ENCODE measurements at regions not wholly inside any gene's neighbourhood (a gene's known extent, or its start where the extent isn't known, plus 50 kb on each side); places are given as distances from the start of the nearest gene placed in this dataset.

DNA sequence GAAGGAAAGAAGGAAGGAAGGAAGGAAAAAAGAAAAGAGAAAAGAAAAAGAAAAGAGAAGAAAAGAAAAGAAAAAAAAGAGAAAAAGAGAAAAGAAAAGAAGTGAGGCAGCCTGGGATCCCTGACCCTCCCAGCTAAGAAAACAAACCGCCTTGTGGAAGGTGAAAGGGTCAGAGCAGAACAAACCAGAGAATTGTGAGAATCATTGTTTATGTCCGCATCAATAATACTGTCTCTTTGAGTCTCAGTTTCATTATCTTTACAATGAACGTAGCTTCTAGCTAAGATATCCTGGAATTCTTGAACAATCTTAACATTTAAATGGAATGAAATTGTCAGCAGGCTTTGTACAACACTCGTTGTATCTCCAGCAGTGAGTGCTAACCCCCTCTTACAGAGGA lies 66.4 kb upstream of the SERP2 start:
- TF ChIP-seq EZH2phosphoT487 (IDR thresholded peaks at IDR 0.05; ENCODE audit: insufficient read depth, low read depth): no peak
- TF ChIP-seq EZH2 (IDR thresholded peaks at IDR 0.05; ENCODE audit: insufficient read depth, poor library complexity, severe bottlenecking): no peak
- Histone ChIP-seq H3K9me2 (ENCODE audit: insufficient read depth) (no peaks in the 10 kb centered on the region), H3K4me3 (no peak overlapping the region), H3K27me3 (replicated peaks; ENCODE audit: insufficient read depth) (no peaks in the 10 kb centered on the region), H4K20me1 (ENCODE audit: insufficient read depth) (no peaks in the 10 kb centered on the region), H3K27ac (no peak overlapping the region), H3K9ac (no peak overlapping the region), H2AFZ (no peak overlapping the region; the same call in 1 of the 2 replicates), H3K4me1 (ENCODE audit: insufficient read depth) (peaks cover 12% of the 10 kb centered on the region), H3F3A (ENCODE audit: insufficient read depth) (0 out of 2 replicates have a peak, but pooled peaks cover 4% of the 10 kb centered on the region), H3K9me3 (ENCODE audit: low read depth) (no peaks in the 10 kb centered on the region), H3K4me2 (ENCODE audit: unreplicated experiment) (no peak overlapping the region), H3K36me3 (ENCODE audit: low read depth) (no peaks in the 10 kb centered on the region), H3K79me2 (ENCODE audit: insufficient read depth) (no peaks in the 10 kb centered on the region)
- DNase-seq: no peak
- WGBS, 2 experiments (ENCODE audit: low coverage in 1 of 2, low lambda C conversion rate in 2 of 2, missing lambda C conversion rate in 2 of 2): 90 to 96% methylated on average over 4 of the region's 4 CpGs
- in situ Hi-C loops (cut with MboI): no loop called here

GRCh38 chr13:44307844-44308243 lies 65.8 kb upstream of the SERP2 start:
- no peaks in the 10 kb centered on the region for H4K20me1 ChIP-seq (ENCODE audit: insufficient read depth)
- H3K36me3 ChIP-seq (ENCODE audit: low read depth): no peaks in the 10 kb centered on the region
- H3K4me3 ChIP-seq: no peak overlapping the region
- peaks cover 7% of the 10 kb centered on the region for H3F3A ChIP-seq (ENCODE audit: insufficient read depth)
- H3K27me3 ChIP-seq (replicated peaks; ENCODE audit: insufficient read depth): no peaks in the 10 kb centered on the region
- in situ Hi-C loops (cut with MboI): no loop called here
- no peaks in the 10 kb centered on the region for H3K79me2 ChIP-seq (ENCODE audit: insufficient read depth)
- peaks cover 18% of the 10 kb centered on the region for H3K4me1 ChIP-seq (ENCODE audit: insufficient read depth)
- 94 to 96% methylated on average over 2 of the region's 2 CpGs for WGBS, 2 experiments (ENCODE audit: low coverage in 1 of 2, low lambda C conversion rate in 2 of 2, missing lambda C conversion rate in 2 of 2)
- no peak overlapping the region for H3K9ac ChIP-seq
- H3K4me2 ChIP-seq (ENCODE audit: unreplicated experiment): no peak overlapping the region
- no peaks in the 10 kb centered on the region for H3K9me3 ChIP-seq (ENCODE audit: low read depth)
- no peak for DNase-seq
- TF ChIP-seq EZH2 (IDR thresholded peaks at IDR 0.05; ENCODE audit: insufficient read depth, poor library complexity, severe bottlenecking) (no peak), EZH2phosphoT487 (IDR thresholded peaks at IDR 0.05; ENCODE audit: insufficient read depth, low read depth) (no peak)
- H3K27ac ChIP-seq: no peak overlapping the region
- H3K9me2 ChIP-seq (ENCODE audit: insufficient read depth): no peaks in the 10 kb centered on the region
- no peak overlapping the region for H2AFZ ChIP-seq

GRCh38 chr13:44308352-44308751 lies 65.3 kb upstream of the SERP2 start:
- H3K9ac ChIP-seq: no peak overlapping the region
- H4K20me1 ChIP-seq (ENCODE audit: insufficient read depth): no peaks in the 10 kb centered on the region
- H3K9me2 ChIP-seq (ENCODE audit: insufficient read depth): no peaks in the 10 kb centered on the region
- no peaks in the 10 kb centered on the region for H3K79me2 ChIP-seq (ENCODE audit: insufficient read depth)
- H3K27me3 ChIP-seq (replicated peaks; ENCODE audit: insufficient read depth): no peaks in the 10 kb centered on the region
- in situ Hi-C loops (cut with MboI): no loop called here
- H3K27ac ChIP-seq: no peak overlapping the region
- DNase-seq: no peak
- peaks cover 13% of the 10 kb centered on the region for H3F3A ChIP-seq (ENCODE audit: insufficient read depth)
- peaks cover 23% of the 10 kb centered on the region for H3K4me1 ChIP-seq (ENCODE audit: insufficient read depth)
- no peaks in the 10 kb centered on the region for H3K9me3 ChIP-seq (ENCODE audit: low read depth)
- no peaks in the 10 kb centered on the region for H3K36me3 ChIP-seq (ENCODE audit: low read depth)
- no peak overlapping the region for H3K4me3 ChIP-seq
- no peak overlapping the region for H3K4me2 ChIP-seq (ENCODE audit: unreplicated experiment)
- H2AFZ ChIP-seq: no peak overlapping the region
- WGBS, 2 experiments (ENCODE audit: low coverage in 1 of 2, low lambda C conversion rate in 2 of 2, missing lambda C conversion rate in 2 of 2): 88 to 100% methylated on average over 3 of the region's 3 CpGs
- TF ChIP-seq EZH2phosphoT487 (IDR thresholded peaks at IDR 0.05; ENCODE audit: insufficient read depth, low read depth): no peak
- TF ChIP-seq EZH2 (IDR thresholded peaks at IDR 0.05; ENCODE audit: insufficient read depth, poor library complexity, severe bottlenecking): no peak

DNA sequence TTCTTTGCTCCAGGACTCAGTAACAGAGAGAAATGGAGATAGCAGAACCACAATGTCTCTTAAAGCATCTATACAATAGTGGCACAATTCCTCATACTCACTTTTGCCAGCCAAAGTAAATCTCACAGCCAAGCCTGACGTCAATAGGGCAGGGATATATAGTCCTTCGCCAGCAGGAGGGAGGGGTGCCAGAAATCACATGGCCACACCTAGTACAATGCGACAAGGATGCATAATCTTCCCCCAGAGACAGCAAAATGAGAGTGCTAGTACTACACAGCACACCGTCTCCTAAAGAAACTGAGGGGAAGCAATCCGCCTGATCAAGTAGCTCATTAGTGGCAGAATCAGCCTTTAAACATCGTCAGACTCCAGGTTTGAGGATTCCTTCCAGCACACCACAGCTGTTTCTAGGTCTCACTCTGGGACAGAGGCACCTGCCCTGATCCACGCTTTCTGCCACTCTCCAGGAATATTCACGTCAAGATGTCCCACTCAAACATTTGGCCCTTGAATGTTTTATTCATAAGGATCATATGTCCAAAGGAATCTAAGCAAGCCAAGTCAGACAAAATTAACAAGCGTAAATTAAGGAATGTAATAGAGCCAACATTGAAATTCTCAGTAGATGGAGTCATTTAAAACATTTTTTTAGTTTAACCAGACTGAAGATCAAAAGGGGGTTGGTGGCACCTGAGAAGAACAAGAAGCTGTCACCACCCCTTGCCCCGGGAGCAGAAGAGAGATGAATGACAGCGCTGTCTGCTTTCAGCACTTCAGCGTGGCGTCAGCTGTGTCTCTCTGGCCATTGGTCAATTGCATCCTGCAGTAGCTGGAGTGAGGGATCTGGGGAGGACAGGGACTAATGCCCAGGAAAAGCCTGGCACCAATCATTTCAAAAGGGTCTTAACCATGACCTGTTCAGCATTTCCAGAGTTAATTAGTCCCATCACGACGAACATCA lies 63.5 kb upstream of the SERP2 start:
- no peaks in the 10 kb centered on the region for H3K79me2 ChIP-seq (ENCODE audit: insufficient read depth)
- DNase-seq: no peak
- H3F3A ChIP-seq (ENCODE audit: insufficient read depth): peaks cover 30% of the 10 kb centered on the region
- no peak for TF ChIP-seq EZH2phosphoT487 (IDR thresholded peaks at IDR 0.05; ENCODE audit: insufficient read depth, low read depth)
- no peak overlapping the region for H3K4me3 ChIP-seq
- H3K9me2 ChIP-seq (ENCODE audit: insufficient read depth): no peaks in the 10 kb centered on the region
- no peaks in the 10 kb centered on the region for H3K36me3 ChIP-seq (ENCODE audit: low read depth)
- H3K4me1 ChIP-seq (ENCODE audit: insufficient read depth): peaks cover 36% of the 10 kb centered on the region
- H3K9me3 ChIP-seq (ENCODE audit: low read depth): no peaks in the 10 kb centered on the region
- no peaks in the 10 kb centered on the region for H4K20me1 ChIP-seq (ENCODE audit: insufficient read depth)
- no peak overlapping the region for H3K4me2 ChIP-seq (ENCODE audit: unreplicated experiment)
- 82 to 83% methylated on average over 15 of the region's 15 CpGs for WGBS, 2 experiments (ENCODE audit: low coverage in 1 of 2, low lambda C conversion rate in 2 of 2, missing lambda C conversion rate in 2 of 2)
- no peak overlapping the region for H3K9ac ChIP-seq
- H3K27ac ChIP-seq: no peak overlapping the region
- no peaks in the 10 kb centered on the region for H3K27me3 ChIP-seq (replicated peaks; ENCODE audit: insufficient read depth)
- in situ Hi-C loops (cut with MboI): no loop called here
- no peak overlapping the region for H2AFZ ChIP-seq

All from GM23248 (cell line).